NB4 (cell line): ENCODE measurements at regions not wholly inside any gene's neighbourhood (a gene's known extent, or its start where the extent isn't known, plus 50 kb on each side); places are given as distances from the start of the nearest gene placed in this dataset.

Experiments used
- MAX ChIP-seq: IDR thresholded peaks from 2 replicates; pipeline ENCODE4 v1.6.1; 2011; ENCODE audit warnings: low read depth, low read length
- POLR2A ChIP-seq: IDR thresholded peaks from 2 replicates; pipeline ENCODE4 v1.6.1; 2011; ENCODE audit warnings: mild to moderate bottlenecking; ENCODE audit not compliant: insufficient read length; ENCODE audit errors: extremely low read depth
- TF ChIP-seq, protein P1 (sequence below): IDR thresholded peaks from one replicate; pipeline ENCODE4 v1.5.1; 2012; ENCODE audit warnings: low read depth, low read length

GRCh38 chr4:34181891-34182290 lies 2062.4 kb downstream of the ARAP2 start:
- TF ChIP-seq, protein P1, sequence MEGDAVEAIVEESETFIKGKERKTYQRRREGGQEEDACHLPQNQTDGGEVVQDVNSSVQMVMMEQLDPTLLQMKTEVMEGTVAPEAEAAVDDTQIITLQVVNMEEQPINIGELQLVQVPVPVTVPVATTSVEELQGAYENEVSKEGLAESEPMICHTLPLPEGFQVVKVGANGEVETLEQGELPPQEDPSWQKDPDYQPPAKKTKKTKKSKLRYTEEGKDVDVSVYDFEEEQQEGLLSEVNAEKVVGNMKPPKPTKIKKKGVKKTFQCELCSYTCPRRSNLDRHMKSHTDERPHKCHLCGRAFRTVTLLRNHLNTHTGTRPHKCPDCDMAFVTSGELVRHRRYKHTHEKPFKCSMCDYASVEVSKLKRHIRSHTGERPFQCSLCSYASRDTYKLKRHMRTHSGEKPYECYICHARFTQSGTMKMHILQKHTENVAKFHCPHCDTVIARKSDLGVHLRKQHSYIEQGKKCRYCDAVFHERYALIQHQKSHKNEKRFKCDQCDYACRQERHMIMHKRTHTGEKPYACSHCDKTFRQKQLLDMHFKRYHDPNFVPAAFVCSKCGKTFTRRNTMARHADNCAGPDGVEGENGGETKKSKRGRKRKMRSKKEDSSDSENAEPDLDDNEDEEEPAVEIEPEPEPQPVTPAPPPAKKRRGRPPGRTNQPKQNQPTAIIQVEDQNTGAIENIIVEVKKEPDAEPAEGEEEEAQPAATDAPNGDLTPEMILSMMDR: no peak
- TF ChIP-seq POLR2A (no peak), MAX (no peak)
